Mucosa of descending colon (tissue), 3 donors: ENCODE measurements at regions not wholly inside any gene's neighbourhood (a gene's known extent, or its start where the extent isn't known, plus 50 kb on each side); places are given as distances from the start of the nearest gene placed in this dataset.
"Not testable (repeated sequence)": the region's sequence is repeated elsewhere in the genome, so short reads cannot be mapped to it uniquely, and the experiment has no call there.

Source experiments
- ATAC-seq: fragments of 200-7000 bp; cut with Tn5 transposase; one replicate; pipeline ENCODE4 v1.9.1; 2020; ENCODE audit warnings: mild to moderate bottlenecking, moderate library complexity
- DNase-seq, 3 donors: peaks; one replicate each; pipeline ENCODE4 v3.0.0-alpha.2; 2020
- H3K36me3 ChIP-seq: fragments of 200-600 bp; one replicate; pipeline ENCODE4 v1.8.0; 2021; ENCODE audit warnings: low read depth, mild to moderate bottlenecking
- H3K4me1 ChIP-seq: fragments of 200-600 bp; one replicate; pipeline ENCODE4 v1.8.0; 2021; ENCODE audit warnings: low read depth, mild to moderate bottlenecking
- H3K4me3 ChIP-seq: fragments of 200-600 bp; one replicate; pipeline ENCODE4 v1.8.0; 2021; ENCODE audit warnings: mild to moderate bottlenecking
- H3K9me3 ChIP-seq: fragments of 200-600 bp; one replicate; pipeline ENCODE4 v1.8.0; 2021; ENCODE audit warnings: mild to moderate bottlenecking
- CTCF ChIP-seq: fragments of 200-600 bp; IDR thresholded peaks from one replicate; pipeline ENCODE4 v1.8.0; 2022; ENCODE audit warnings: antibody characterized with exemption, mild to moderate bottlenecking
- intact Hi-C, 2 donors: fragments of 100-400 bp; cut with DNase I in 1 of 2; cut with micrococcal nuclease in 1 of 2; formaldehyde crosslinking; loops; one replicate each; pipeline versions ENCODE4 v1.11.0 to v1.11.1; 2022; cut with DNase I, micrococcal nuclease
- donor health status: DM: no; HTN: no; CAD: no; lungs with moderate emphysema.
- donor health status: DM: no; HTN: no; CAD: no.
- donor health status: DM: no; HTN: yes; CAD: no.

GRCh38 chr2:16068552-16068940 is 128.2 kb downstream of the MYCN start:
- Histone ChIP-seq H3K4me3 (no peak overlapping the region), H3K9me3 (peaks cover 7% of the 10 kb centered on the region), H3K36me3 (no peaks in the 10 kb centered on the region), H3K4me1 (peaks cover 3% of the 10 kb centered on the region)
- DNase-seq, result no peak
- TF ChIP-seq CTCF, result no peak
- intact Hi-C loops, result no loop called here
- no peak for ATAC-seq

GRCh38 chr2:16067866-16068551 is 127.7 kb downstream of the MYCN start:
- intact Hi-C loops, result no loop called here
- H3K4me3 ChIP-seq, result no peak overlapping the region
- no peaks in the 10 kb centered on the region for H3K36me3 ChIP-seq
- peaks cover 12% of the 10 kb centered on the region for H3K9me3 ChIP-seq
- peaks cover 3% of the 10 kb centered on the region for H3K4me1 ChIP-seq
- ATAC-seq (no peak), DNase-seq (no peak)
- no peak for TF ChIP-seq CTCF

GRCh38 chr2:16067444-16067843 is 127.1 kb downstream of the MYCN start:
- no peak for ATAC-seq
- TF ChIP-seq CTCF, result no peak
- H3K4me1 ChIP-seq, result peaks cover 3% of the 10 kb centered on the region
- peaks cover 14% of the 10 kb centered on the region for H3K9me3 ChIP-seq
- H3K36me3 ChIP-seq, result no peaks in the 10 kb centered on the region
- no peak overlapping the region for H3K4me3 ChIP-seq
- no peak for DNase-seq
- intact Hi-C loops, result no loop called here

- Histone ChIP-seq H3K4me1 (peaks cover 3% of the 10 kb centered on the region), H3K36me3 (no peaks in the 10 kb centered on the region), H3K4me3 (no peak overlapping the region), H3K9me3 (peaks cover 17% of the 10 kb centered on the region)
- no peak for TF ChIP-seq CTCF
- ATAC-seq, result no peak
- DNase-seq, result no peak
- intact Hi-C loops, result no loop called here
These were observed 126.7 kb downstream of the MYCN start for GRCh38 chr2:16067037-16067406.

- peaks cover 17% of the 10 kb centered on the region for H3K9me3 ChIP-seq
- no peak for DNase-seq
- no peak overlapping the region for H3K4me3 ChIP-seq
- peaks cover 3% of the 10 kb centered on the region for H3K4me1 ChIP-seq
- ATAC-seq, result no peak
- intact Hi-C loops, result no loop called here
- H3K36me3 ChIP-seq, result no peaks in the 10 kb centered on the region
- no peak for TF ChIP-seq CTCF
These were observed 126.1 kb downstream of the MYCN start for GRCh38 chr2:16066261-16067036.

GRCh38 chr2:16065272-16066069 is 125.1 kb downstream of the MYCN start:
- ATAC-seq, H3K4me1 ChIP-seq, intact Hi-C loops, DNase-seq, H3K36me3 ChIP-seq, H3K4me3 ChIP-seq: not testable (repeated sequence)
- H3K9me3 ChIP-seq, result peaks cover 17% of the 10 kb centered on the region
